ENCODE measurements at regions not wholly inside any gene's neighbourhood (a gene's known extent, or its start where the extent isn't known, plus 50 kb on each side); places are given as distances from the start of the nearest gene placed in this dataset.
"Not testable (repeated sequence)": the region's sequence is repeated elsewhere in the genome, so short reads cannot be mapped to it uniquely, and the experiment has no call there.

DNA sequence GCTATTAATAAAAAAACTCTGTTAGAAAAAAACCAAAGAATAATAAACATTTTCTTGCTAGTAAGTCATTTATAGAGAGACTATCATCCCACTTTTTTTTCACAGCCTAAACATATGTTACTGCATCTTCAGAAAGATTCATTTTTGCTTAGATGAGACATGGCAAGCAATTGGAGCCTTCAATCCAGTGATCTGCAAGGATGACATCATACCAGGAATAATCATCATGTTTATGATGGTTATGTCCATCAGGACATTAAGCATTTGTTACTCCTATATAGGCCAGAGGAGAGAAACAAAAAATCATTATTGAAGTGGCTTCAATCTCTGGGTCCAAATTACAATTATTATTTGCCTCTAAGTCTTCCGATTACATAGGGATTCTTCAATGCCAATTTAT lies 626.3 kb upstream of the CCNG1 start:
- no peak for DNase-seq

DNA sequence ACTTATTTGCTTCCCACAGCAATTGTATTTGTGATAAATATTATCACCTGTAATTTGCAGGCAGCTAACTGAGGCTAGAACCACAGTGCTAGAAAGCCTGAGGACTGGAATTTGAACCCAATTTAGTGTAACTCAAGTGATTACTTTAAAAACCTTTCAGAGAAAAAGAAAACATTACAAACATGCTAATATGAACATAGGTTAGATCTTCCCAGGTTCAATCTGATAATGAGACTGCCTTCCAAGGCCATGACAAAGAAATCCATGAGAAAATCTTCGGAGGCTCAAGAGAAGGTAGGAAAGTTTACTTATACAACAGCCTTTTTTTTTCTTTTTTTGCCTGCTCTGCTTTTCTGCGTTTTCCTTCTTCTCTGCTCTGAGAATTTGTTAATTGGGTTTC lies 620.6 kb upstream of the CCNG1 start:
- DNase-seq = no peak

DNA sequence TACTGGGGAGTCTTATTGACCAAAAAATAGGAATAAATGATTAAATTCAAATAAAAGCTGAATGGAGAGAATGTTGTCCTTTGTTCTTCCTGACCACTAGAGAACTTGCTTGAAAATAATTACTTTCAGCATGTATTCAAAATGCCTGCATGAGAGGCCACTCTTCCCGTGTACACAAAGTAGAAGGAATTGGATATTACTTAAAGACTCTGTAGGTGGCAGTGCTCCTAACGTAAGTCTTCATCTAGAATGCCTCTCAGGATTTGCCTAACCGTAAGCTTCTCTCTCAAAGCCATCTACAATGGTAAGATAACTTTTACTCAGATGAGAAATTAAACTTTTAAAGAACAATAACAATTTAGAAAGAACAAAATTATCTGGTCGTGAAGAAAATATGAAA lies 620.0 kb upstream of the CCNG1 start:
- DNase-seq = no peak

DNA sequence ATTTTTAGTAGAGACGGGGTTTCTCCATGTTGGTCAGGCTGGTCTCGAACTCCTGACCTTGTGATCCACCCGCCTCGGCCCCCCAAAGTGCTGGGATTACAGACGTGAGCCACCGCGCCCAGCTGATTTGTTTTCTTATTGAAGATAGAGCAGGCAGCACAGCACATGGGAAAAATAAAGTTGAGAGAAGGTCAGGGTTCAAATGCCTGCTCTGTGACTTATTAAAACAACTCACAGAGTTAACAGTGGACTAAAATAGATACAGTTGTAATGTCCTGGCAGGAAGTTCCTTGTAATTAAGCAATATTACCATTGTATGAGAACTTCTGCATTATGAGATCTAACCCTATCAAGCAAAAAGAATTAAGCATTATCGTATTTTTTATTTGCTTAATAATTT lies 615.7 kb upstream of the CCNG1 start:
- not testable (repeated sequence) for DNase-seq

DNA sequence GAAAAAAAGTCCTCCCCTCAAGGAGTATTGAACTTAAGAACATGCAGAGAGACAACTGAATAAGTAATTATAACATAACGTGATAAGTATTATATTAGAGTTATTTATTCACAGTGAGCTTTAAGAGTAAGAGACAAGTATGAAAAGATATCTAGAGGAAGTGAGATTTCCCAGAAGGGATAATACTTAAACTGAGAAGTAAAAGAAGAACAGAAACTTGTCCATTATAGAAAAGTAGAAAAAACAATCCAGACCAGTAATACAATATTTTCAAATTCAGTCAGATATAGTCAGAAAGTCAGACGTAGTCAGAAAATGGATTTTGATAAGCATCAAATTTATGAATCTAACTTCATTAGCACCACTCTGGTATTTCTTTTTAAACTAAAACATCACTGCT lies 613.0 kb upstream of the CCNG1 start:
- DNase-seq = no peak

DNA sequence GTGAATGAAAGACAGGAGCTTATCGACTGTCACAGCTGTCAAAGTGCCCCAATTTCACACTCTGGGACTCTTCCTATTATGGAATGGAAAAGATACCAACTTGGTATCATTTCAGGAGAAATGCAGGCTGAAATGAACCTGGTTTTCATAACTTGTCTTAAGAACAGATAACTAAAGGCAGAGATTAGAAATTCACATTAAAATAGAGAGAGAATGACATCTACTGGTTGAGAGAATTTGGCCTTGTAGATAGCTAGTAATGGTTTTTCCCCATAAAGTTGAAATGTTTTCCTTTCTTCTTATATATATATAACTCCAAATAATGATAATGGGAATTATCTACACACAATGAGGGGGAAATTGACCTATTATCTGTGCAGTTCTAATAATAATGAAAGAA lies 600.2 kb upstream of the CCNG1 start:
- DNase-seq = no peak

DNA sequence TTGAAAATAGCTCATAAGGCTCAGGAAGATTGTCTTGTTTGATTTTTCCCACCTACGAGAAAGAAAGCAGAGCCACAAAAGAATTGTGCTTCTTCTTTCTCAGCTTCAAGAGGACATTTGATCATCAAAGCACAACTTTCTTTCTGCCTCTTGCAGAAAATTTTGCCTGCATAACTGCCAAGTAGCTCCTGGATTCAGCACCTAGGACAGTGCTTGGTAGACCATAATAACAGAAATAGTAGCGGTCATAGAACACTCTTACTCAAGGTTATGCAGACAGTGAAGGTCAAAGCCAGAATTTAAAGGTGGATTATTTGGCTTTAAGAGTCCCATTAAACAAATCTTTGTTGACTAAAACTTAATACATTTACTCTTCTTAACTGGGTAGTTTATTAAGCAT lies 594.7 kb upstream of the CCNG1 start:
- DNase-seq = no peak

DNA sequence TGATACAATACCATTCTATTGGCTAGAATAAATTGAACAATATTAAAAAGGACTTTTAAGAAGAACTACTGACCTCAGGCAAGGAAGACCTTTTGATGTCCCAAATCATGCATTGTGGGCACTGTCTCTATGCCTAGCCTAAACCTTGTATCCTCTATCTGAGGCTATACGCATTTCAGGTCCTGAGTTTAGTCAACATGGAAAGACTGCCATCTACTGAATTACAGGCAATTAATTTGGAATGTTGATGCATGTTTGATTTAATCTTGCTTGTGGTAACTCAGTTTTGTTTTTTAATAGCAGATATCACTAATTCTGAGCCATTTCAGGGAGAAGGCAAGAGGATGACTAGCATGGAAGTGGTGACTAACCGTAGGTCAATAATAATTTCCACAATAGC lies 585.3 kb upstream of the CCNG1 start:
- DNase-seq = peak in 1 of 2 experiments; percentile 17

DNA sequence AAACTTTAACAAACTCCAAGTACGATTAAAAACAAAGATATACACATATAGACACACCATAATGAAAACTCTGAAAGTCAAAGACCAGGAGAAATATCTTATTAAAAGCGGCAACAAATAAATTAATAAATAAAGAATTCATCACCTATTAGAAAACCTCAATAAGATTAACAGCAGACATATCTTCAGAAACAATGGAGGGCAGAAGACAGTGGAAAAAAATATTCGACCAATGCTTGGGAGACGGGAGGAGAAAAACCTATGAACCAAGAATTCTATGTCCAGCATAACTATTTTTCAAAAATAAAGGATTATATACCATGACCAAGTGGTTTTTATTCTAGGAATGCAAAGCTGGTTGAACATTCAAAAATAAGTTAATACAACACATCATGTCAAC lies 578.6 kb upstream of the CCNG1 start:
- no peak for DNase-seq

DNA sequence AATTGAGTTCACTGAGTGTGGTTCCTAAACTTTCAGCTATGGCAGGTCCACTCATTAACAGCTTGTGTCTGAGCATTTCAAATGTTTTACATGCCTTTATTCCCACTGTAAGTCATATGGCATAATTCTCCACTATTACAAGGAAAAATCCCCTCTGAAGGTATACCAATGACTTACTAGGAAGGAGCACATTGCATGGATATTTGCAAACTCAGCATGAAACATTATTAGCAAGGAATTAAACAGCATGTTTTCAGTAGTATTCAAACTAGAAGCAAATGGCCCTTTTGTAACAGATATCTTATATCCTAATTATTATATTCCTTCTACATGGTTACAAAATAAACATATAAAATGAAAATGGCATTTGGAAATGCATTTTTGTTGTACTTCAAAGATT lies 566.4 kb upstream of the CCNG1 start:
- no peak for DNase-seq

DNA sequence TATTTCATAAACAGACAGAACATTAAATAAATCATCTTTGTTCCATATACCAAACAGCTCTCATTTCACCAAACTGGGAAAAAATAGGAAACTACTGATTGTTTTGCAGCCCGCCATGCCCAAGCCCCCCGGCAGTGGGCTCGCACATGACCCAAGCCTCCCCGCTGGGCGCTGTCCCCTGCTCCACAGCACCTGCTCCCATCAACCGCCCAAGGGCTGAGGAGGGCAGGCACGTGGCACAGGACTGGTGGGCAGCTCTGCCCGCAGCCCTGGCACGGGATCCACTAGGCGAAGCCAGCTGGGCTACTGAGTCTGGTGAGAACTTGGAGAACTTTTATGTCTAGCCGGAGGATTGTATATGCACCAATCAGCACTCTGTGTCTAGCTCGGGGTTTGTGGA lies 554.8 kb upstream of the CCNG1 start:
- no peak for DNase-seq

DNA sequence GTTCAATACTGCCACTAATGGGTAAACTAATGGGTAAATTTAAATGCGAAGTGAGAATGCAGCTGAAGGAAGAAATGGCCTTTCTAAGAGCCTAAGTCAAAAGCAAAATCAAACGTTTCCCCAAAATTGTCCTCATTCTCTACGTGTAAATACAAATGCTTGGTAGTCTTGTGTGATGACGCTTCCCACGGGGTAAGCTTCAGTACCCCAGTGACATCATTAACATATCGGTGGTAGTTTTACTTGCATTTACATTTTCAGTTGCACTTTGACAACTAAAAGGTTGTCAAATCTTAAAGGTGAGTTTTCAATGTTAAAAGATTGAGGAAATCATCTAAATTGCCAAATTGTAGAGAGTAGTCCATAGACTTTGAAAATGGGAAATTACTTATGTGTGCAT lies 550.7 kb upstream of the CCNG1 start:
- no peak for DNase-seq

DNA sequence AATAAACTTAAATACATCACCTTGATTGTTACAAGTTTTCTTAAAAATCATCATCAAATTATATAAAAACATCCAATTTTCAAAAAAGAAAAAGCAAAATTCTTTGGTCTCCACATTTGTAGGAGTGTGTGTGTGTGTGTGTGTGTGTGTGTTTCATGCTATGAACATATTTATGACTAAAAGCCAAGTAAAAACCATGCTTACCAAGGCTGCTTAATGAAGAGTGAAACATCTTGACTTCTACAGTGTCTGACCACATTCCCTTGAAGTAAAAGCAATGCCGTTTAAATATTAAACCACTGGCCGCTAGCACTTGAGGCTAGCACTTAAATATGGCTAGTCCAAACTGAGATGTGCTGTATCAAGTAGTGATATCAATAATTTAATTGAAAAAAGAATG lies 549.1 kb upstream of the CCNG1 start:
- no peak for DNase-seq

DNA sequence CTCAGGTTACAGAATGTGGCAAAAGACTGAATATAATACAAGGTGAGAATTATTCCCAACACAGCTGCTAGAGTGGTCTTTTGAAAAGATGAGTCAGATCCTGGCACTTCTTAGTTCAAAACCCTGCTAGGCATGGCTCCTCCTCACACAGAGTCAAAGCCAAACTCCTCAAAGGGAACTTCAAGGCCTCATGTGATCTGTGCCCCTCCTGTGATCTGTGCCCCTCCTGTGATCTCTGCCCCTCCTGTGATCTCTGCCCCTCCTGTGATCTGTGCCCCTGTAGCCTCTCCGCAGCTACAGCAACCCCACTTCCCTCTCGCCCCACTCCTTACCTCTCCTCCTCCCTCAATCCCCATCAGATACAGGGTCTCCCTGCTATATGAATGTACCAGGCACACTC lies 525.5 kb upstream of the CCNG1 start:
- no peak for DNase-seq

DNA sequence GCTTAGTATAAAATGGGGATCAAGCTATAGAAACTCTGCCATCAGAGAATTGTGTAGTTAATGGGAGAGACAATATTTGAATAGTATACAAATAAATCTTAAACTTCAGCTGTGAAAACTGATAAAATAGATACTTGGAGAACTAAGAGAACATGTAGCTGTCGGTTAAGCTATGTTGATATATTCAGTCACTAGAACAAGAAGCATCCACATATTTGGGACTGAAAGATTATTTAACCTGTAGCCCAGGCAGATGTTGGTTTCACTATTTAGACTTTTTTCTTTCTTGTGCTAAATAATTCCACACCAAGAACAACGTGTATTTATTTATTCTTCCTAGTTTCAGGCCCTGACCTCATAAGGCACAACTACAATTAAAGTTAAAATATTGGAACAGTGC lies 521.0 kb upstream of the CCNG1 start:
- DNase-seq = no peak

DNA sequence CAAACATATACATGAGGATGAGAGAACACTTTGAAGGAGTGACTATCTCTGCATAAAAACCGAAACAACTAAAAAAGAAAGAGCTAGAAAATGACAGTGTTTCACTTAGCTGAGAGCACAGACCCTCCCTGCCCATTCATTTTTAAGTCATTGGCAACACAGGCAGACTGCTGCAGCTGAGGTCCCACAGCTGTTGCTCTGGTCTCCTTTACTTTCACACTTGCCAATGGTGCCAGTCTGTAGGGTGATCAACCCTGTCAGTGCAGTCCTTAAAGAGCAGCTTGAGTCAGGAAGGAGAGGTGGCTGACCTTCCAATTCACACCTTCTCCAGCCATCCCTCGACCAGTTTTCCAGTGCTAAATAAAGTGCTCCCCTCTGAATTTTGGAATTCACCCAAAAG lies 508.3 kb upstream of the CCNG1 start:
- no peak for DNase-seq

DNA sequence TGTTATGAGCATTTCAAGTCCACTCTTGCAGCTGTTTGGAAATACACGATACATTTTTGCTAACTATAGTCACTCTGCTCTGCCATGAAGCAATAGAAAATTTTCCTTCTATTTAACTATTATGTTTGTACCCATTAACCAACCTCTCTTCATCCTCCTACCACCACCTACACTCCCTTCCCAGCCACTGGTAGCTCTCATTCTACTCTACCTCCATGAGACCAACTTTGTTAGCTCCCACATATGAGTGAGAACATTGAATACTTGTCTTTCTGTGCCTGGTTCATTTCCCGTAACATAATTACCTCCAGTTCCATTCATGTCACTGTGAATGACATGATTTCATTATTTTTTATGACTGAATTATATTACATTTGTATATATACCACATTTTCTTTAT lies 505.9 kb upstream of the CCNG1 start:
- no peak for DNase-seq

DNA sequence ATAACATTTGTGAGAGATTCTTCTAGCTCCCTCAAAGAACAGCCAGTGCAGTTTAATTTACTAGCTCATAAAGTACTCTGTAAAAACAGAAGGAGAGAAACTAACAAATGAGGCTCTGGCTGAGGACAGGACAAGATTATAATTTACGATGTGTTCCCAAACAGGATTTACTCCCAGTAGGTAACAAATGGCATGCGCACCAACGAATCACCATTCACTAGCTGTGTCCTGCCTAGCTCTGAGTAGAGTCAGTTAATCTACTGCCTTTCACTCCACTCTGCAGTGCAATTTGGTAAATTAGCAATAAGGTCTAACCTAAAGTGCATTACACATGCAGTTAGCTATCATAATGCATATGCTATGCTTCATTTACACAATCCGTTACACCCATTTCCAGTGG lies 497.4 kb upstream of the CCNG1 start:
- peak in 1 of 2 experiments; percentile 6 for DNase-seq

DNA sequence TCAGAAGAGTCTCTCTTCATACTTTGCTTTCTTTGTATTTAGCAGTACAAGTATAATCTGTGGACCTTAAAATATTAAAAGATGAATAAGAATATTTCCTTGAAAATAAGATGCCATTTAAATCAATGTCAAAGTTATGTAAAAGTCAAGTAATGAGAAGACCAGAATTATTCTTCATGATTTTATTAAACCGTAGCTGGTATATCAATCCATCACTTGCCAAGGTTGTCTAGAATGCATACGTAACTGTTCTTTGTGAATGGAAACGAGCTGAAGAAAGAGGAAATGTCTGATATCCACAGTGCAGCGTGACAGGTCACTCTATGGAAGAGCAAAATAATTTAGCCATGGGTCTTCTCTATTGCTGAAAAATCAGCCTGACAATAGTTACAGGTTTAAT lies 488.7 kb upstream of the CCNG1 start:
- no peak for DNase-seq

DNA sequence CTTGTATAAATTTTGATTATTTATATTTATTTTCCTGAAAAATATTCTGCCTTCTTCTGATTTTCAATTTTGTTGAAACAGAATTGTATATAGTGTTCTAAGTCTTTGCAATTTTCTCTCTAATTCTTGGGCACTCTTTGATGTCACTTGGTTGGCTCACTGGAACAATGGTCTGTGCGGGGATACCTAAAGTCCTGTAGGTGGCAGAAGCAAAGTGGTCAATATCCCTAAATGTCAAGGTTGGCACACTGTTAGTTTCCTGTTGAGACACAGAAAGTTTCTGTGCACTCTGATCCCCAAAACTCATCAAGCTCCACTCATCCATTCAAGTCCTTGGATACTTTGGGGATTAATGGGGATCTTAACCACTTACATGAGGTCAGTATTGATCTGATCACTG lies 480.8 kb upstream of the CCNG1 start:
- peak in 1 of 2 experiments; percentile 17 for DNase-seq

DNA sequence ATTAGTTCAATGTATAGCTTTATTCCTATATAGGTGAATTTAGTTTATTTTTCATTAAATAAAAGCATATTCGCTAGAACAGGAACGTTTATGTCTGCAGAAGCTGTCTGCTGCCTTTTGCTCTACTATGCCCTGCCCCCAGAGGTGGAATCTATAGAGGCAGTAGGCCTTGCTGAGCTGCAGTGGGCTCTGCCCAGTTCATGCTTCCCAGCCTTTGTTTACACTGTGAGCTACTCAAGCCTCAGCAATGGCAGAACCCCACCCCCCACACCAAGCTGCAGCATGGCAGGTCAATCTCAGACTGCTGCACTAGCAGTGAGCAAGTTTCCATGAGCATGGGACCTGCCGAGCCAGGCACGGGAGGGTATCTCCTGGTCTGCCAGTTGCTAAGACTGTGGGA lies 473.3 kb upstream of the CCNG1 start:
- not testable (repeated sequence) for DNase-seq

DNA sequence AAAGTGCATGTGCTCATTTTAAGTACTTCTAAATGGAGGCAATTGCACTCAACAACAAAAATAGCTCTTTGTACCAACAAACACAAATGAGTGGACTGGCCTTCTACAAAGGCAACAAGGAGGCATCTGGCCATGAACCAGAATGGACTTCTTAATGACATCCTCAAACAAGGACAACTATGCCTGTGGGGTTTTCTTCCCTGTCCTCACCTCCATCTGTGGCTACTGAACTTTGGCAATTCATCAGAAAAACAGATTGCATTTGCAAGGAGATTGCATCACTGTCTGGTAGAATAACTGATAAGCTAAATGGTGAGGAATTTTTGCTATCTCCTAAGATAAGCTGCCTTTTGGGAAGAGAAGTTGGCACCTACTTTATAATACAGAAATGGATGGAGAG lies 447.3 kb upstream of the CCNG1 start:
- DNase-seq = no peak

DNA sequence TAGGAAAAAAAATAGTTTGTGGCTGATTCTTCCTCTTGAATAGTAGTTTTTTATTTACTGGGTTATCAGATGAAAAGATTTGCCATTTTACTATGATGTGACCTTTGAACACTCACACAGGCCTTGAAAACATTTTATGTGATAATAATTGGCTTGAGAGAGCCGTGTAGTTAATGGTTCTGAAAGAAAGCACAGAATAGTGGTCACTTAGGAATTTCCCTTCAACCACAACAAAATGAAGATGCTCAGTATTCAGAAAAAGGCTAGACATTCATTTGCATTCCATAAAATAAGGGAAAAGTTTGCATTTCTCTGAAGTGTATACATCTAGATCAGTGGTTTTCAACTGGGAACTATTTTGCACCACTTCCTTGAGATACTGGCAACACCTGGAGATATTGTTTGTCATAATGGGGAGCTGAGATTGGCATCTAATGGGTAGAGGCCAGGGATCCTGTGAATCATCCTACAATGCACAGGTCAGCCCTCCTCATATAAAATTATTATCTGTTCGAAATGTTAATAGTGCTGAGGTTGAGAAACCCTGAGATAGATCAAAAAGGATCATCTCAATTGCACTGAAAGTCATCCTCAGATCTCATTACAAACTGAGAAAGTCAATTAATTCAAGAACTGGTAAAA lies 446.4 kb upstream of the CCNG1 start:
- no peak for DNase-seq

DNA sequence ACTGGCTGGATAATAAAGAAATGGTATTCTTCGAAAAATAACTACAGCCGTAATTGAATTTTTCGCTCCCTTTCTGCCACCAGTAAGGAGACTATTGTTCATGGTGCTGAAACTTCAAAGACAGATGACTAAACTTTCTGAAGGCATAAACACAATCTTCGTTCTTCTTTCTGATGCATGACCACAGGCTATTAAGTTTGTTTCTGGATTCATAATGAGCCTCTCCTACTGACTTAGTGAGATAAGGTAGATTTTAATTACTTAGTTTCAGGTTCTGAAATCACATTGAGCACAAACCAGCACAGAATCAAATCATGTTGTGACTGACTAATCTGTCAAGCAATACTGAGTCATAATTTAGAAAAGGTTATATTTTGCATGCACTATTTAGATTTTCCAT lies 441.8 kb upstream of the CCNG1 start:
- DNase-seq = no peak

DNA sequence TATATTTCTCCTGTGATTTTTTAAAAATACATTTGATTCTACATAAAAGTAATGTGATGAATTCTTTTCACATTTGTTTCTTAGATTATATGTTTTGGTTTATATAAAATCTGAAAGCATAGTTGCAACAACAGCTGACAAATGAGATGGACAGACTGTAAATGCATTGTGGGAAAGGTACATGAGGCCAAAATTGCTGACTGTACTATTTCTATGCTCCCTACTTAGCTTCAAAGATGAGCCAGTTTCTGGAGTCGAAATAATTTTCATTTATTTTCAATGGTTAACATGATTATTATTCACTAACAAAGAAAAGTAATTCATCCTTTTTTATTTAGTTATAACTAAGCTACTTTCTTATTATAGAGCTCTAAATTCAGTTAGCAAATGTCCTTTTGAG lies 441.3 kb upstream of the CCNG1 start:
- no peak for DNase-seq

DNA sequence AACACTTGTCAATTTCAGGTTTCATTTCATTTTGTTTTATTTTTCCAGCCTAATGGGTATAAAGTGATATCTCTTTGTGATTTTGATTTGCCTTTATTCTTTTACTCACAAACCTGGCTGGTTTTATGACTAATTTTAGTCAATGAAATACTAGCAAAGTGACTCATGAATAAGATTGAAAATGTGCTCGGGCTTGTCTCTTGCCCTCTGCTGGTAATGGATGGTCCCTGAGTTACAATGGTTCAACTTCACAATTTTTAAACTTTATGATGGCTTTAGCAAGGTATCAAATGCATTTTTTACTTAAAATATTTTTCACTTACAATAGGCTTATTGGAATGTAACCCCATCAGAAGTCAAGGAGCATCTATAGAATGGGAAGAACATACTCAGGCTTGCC lies 431.4 kb upstream of the CCNG1 start:
- no peak for DNase-seq

Data from NCI-H524 (cell line).